ENCODE measurements at regions not wholly inside any gene's neighbourhood (a gene's known extent, or its start where the extent isn't known, plus 50 kb on each side); places are given as distances from the start of the nearest gene placed in this dataset.
"Not testable (repeated sequence)": the region's sequence is repeated elsewhere in the genome, so short reads cannot be mapped to it uniquely, and the experiment has no call there.

DNA sequence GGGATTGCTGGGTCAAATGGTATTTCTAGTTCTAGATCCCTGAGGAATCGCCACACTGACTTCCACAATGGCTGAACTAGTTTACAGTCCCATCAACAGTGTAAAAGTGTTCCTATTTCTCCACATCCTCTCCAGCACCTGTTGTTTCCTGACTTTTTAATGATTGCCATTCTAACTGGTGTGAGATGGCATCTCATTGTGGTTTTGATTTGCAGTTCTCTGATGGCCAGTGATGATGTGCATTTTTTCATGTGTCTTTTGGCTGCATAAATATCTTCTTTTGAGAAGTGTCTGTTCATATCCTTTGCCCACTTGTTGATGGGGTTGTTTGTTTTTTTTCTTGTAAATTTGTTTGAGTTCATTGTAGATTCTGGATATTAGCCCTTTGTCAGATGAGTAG is 220.3 kb downstream of the NPR3 start:
- not testable (repeated sequence) for DNase-seq

DNA sequence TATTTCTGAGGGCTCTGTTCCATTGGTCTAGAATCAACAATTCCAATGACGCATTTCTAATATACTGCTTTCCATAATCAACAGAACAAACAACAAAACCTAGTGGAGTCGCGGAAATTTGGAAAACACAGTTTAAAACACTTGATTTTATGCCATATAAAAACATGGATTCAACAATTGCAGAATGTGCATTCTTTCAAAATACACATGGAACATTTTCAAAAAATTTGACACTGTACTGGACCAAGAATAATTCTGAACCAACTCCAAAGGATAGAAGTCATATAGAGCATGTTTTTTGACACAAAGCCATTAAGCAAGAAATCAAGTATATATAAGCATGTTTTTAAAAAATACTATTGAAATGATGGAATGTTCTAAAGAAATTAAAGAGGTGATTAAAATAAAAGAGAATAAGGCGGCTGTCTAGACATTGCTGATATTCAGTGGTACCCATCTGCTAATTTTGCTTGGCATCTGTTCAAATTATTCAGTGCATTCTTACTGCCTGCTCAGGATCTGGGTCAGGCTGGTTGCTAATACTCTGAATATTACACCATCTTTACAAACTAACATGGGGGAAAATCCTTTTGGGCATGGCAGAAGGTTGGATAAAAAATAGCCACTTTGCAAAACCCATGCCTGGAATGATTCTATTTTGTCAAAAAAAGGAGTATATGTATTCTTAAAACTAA is 221.3 kb downstream of the NPR3 start:
- DNase-seq, result no peak

DNA sequence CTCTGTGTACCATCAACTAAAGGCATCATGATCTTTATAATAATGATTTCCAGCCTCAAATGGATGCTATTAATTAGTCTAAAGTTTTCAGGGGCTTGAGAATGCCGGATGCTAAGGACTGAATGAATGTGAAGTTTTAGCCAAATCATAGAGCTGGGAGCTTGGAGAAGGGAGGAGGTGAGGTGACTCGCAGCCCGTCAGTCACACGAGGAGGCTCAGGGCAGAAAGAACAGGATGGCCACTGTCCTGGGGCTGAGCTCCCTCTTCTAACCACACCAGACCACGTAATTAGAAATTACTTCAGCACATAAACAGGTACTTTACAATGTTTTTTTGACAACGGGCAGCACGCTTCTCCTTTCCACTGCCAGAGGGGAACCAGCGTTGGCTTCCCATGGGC is 222.6 kb downstream of the NPR3 start:
- no peak for DNase-seq

DNA sequence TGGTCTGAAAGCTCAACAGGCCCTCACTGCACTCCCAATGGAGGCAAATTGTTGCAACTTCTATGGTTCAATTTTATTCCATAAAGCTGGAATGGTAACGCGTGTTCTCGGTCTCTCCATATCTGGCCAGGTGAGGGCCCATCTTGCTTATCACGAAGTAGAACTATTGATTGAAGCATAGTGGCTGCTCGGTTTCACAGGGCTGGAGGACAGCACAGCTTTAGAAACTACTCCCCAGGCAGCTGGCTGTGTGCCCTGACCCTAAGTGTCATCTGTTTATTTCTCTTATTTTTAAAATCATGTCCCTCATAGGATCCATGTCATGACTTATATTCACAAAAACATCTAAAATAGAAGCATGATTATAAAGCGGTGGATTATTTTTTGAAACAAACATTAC is 223.4 kb downstream of the NPR3 start:
- DNase-seq, result no peak

DNA sequence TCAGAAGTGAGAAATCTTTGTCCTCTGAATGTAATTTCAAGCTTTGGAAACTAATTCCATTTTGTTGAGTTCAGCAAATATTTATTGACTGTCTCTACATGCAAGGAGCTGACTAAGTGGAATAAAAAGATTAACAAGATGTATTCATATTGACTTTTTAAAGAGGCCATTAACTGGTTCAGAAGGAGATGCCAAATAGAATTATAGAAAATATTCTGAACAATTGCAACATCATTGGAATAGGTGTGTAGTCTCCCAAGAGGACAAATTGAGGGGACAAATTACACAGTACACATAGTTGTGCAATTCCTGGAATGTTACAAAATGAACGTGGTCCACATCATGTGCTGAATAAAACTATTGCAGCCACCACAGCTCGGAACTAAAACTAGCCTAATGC is 224.2 kb downstream of the NPR3 start:
- DNase-seq, result no peak

DNA sequence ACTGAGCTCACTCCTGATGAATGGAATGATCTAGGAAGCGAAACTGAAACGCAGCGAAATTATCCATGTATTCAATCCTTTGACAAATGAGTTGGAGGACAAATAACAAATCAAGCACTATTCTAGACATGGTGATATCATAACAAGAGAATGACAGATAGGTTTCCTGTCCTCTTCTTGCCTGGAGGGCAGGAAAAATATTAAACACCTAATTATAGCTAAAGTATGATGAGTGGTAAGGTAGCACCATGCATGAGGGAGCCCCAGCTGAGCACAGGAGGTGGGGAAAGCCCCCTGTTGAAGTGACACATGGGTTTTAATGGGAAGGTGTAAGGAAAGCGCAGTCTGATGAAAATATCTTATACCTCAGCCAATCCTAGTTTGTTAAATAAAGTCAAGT is 225.2 kb downstream of the NPR3 start:
- DNase-seq, result no peak

DNA sequence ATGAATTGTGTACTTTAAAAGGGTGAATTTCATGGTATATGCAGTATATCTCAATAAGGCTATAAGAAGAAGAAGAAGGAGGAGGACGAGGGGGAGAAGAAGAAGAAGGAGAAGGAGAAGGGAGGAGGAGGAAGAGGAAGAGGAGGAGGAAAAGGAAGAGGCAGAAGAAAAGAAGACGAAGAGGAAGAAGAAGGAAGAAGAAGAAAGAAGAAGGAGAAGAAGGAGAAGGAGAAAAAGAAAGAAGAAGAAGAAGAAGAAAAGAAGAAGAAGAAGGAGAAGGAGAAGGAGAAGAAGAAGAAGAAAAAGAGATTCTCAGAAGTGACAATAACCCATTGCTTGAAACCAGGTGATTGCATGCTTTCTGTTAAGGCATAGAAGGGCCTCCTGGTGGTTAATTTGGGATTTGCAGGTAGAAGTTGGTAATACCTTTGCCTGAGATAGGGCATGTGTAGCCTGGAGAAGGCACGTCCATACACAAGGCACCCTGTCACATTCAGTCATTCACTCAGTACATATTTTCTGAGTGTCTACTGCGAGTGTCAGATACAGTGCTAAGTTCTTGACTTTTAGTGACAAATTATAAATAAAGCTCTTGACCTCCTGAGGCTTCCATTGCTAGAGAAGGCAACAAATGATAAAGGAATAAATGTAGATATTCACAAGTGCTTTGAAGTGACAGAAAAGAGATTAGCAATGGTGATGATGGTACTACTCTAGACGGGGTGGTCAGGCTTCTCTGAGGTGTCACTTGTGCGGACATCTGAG is 231.3 kb downstream of the NPR3 start:
- peak; percentile 43 for DNase-seq

DNA sequence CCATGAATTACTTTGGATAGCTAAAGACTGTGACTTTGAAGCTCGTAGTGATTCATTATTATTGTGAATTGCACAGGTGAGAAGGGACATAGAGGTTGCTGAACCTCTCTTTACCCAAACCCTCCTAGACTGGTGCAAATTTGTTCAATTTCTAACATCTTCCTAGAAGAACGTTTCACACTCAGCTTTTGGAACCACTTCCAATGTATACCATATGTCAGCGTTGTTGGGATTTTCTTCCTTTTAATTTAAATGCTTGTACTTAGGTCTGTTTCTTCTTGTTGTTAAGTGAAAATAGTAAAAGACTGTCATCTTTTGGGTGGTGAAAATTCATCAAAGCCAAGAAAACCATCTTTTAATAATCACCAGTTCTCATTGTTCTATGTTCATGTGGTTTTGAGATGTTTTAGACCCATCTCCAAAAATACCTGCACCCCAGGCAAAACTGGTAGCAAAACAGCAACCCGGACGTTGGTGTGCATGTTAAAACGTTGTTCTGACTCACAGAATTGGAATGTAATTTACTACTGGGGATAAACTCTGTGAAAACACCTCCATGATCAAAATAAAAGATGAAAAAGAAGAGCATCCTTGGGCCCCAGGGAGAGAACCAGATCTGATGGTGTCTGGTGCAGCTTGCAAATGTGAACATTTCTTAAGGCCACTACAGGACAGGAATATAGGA is 238.3 kb downstream of the NPR3 start:
- DNase-seq, result no peak

DNA sequence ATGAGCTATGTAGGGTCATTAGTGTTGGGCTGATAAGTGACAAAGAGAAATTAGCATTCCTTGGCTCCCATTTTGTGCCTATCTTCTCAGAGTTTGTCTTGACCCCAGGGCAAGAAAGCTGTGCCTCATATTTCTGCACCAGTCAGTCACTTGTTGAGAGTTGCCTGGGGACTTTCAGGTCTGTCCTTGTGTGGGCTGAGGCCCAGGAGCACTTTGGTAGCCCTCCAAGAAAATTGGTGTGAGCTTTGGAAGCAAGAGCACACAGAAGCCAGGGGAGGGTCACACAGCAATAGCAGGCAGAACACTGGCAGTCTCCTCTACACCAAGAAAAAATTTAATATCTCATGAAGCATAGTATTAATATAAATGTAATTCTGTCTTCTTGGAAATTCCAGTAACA is 239.9 kb downstream of the NPR3 start:
- no peak for DNase-seq

DNA sequence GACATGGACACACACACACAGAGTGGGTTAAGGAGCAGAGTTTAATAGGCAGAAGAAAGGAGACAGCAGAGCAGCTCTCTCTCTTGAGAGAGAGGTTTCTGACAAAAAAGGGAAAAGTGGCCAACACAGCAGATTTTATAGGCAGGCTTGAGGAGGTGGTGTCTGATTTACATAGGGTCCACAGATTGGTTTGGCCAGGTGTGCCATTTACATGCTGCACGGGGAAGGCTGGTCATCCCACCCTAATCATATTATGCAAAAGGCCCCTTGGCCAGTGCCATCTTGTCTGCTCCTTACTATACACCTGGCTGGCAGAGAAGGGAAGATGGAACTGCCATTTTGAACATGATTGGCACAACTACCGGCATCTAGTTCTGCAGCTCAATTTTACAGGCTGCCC is 240.8 kb downstream of the NPR3 start:
- no peak for DNase-seq

DNA sequence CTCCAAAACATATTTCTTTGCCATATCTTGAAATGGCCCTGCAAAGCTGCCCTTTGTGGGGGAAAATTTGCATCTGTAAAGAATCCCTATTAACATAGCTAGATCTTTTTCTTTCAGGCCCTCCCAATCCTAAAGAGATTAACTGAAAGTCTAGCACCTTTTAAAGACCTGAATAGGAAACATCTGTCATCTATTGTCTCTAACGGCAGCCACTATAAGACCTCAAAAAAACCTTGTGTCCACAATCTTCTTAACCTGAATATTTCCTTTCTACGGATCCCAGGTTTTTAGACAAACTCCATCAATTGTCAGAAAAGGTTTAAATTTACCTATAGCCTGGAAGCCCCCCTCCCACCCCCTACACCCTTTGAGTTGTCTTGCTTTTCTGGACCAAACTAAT is 241.3 kb downstream of the NPR3 start:
- not testable (repeated sequence) for DNase-seq

DNA sequence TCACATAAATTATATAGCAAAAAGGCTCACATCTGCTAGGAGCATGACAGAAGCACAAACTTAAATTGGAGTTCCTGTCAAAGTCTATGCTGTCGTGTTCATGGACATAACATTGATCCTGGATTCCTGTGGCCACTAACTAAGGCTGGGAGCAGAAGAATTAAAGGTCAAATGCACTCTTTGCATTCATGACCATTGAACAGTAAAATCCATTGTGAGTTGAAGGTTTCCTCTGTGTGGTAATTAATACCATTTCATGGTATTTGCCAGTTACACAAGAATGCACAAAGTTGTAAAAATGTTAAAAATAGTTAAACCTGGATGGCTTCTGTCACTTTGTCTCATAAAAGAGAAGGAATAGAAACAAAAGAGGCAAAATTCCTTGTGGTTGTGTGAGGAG is 242.6 kb downstream of the NPR3 start:
- DNase-seq, result no peak

DNA sequence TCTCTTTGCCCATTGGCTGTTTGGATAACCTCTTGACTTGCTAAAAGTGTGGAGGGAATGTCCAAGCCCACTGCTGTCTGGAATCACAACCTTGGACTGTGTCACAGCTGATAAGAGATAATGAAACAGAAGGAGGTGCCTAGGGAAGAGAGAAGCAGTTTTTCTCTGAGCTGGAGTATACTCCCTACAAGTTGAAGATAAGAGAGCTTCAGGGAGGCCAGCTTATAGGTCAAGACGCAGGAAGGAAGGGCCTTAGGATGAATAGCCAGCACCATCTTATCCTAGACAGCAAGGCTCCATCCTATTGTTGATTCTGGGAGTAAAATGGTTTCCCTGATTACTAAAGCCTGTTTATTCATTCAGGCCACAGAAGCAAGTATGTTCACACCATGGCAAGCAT is 244.7 kb downstream of the NPR3 start:
- DNase-seq, result no peak

DNA sequence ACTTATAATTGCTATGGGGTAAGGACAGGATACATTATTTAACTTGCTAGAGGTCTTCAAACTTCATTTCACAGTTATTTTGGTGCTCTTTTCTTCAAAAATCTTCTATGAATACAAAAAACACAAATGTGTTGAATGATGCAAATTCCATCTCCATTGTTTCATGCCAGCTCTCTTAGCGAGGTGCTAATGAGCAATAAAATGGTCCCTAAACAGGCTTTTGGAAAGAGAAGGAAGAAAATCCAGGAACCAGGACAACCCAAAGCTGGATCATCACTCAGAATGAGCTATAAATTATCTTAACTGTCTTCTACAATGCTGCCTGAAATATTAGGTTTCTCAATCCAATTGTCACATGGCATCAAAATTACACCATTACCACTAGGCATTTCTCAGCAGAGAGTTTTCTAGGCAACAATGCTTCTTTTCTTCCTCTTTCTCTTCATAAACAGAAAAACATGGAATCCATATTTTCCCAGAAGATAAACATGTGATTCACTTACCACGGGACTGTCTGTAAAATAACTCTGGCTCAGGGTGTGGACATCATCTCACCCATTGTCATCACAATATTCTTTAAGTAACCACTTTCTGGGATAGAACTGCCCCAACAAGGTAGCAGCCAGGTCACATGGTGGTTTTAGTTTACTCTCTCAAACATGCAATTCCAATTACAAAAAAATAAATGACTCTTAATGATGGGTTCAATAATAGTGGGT is 249.4 kb downstream of the NPR3 start:
- DNase-seq, result no peak

DNA sequence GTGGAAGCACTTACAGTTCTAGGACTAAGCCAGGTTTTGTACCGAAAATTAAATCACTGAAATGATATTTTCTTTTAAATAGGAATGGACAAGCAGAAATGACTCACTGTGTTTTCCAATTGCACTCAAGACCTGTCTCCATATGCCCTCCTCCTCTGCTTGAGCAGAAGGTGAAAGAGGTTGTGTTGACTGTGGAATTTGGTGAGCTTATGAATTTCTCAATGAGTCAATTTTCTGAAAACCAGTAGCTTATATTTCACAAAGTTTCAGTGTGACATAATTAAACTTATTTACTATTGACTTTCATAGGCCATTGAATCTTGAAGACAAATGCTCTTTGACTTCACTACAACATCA is 249.9 kb downstream of the NPR3 start:
- DNase-seq, result no peak

DNA sequence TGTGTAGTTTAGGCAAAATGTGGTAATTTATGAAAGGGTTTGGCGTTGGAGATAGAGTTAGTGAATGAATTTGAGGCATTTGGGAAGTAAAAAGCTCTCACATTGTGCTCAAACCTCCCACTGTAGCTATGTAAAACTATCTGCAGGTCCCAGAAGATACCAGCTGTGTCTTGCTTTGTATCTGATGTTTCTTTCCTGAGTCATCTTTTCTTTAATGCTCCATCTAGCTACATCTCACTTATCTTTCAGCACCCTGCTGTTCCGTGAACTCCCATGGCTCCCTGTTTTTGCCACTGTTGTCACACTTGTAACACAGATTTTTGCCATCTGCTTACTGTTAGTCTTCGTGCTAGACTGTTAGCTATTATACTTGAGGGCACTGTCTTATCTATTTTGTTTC is 253.1 kb downstream of the NPR3 start:
- DNase-seq, result no peak

DNA sequence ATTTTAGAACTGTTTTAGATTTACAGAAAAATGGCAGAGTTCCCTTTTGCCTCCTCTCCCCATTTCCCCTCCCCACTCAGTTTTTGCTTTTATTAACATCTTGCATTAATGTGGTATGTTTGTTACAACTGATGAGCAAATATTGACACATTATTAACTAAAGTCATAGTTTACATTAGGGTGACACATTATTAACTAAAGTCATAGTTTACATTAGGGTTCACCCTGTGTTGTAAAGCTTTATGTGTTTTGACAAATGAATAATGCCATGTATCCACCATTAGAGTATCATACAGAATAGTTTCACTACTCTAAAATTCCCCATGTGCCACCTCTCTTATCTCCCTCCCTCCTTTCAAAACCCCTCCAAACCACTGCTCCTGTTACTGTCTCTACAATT is 262.5 kb downstream of the NPR3 start:
- DNase-seq, result no peak

DNA sequence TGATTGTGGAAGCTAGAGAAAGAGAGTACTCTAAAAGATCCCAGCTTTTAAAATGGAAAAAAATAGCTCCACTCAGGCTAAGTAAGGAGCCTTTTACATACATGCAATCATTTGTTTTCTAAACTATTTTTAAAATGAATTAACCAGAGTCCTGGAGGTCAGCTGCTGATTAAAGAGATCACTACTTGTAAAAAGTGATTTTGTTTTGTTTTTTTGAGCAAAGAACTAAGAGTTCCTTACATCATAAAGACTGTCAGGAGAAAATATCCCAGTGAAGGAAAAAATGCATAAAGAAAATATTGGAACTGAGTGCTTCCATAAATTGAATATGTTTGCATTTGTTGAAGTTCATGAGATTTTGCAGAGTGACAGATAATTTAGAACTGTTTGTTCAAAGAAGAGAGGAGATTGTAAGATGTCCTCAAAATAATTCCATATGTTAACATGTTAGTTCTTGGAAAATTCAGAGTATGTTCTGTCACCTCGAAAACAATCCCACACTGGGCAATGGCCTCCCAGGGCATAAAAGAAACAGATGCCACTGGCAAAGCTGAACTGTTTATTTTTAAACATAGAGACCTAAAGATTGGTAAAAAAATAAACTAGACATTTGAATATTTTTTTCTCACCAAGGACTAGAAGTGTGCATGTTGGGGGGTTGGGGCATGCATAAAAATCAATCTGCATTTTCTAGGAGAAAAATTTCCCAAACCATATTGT is 264.7 kb downstream of the NPR3 start:
- no peak for DNase-seq

DNA sequence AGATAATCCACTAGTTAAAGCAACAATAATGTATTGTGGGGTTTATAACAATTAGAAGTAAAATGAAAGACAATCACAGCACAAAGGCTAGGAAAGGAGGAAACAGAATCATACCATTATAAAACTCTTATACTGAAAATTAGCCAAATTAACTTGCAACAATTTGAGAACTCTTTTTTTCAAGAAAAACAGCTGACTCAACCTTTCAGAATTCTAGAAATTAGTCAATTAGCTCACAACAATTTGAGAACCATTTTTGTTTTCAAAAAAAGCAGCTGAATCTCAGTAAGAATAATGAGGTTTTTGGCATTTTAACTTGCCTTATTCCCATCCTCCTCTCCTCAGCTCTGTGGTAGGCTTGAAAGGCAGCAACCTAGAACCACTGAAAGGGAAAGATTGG is 269.9 kb downstream of the NPR3 start:
- DNase-seq, result no peak

DNA sequence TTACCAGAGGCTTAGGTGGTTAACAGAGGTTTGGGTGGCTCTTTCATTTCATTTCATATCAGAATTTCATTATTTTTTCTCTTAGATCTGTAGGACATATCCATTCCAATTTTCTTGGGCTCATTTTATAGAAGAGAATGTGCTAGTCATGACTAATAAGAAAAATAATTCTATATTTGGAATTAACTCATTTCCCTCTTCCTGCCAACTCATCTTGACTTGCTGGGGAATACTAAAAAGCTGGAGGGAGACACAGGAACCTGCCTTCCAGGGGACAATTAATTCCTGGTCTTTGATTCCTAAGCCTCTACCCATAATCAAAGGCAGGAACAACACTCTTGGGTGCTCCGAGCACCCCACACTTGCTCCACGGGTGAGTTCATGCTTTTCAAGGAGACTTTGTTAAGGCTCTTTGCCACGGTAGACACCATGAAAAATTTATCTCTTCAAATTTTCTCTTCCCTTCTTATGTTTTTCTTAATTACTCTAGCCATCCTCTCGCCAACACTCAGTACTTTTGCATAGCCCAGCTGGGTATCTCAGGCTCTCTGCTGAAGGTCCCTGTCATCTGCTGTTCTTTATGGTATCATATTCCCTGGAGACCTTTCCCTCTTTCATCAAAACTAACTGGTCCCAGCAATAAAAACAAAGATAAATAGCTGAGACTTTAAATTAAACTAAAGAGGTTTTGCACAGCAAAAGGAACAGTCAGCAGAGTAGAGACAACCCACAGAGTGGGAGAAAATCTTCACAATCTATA is 273.9 kb downstream of the NPR3 start:
- DNase-seq, result no peak

DNA sequence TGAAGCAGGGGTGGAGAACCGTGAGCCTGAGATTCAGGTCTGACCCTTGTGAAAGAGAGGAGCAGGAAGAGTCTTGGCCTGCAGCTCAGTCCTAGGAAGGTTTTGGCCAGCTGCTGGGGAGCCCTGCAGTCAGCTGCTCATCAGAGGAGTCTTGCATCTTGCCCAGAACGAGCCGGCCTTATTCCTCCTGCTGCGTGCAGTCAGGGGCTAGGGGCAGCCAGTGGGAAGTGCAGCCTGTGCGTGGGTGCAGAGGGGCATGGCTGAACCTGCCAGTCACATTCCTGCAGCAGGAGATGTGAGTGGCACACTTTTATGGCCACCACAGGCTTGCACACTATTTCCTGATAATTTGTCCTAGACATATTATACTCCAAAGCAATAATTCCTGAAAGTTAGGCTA is 278.7 kb downstream of the NPR3 start:
- no peak for DNase-seq

All from KG1 (cell line).